Suprapubic skin (tissue), 3 donors: ENCODE measurements at regions not wholly inside any gene's neighbourhood (a gene's known extent, or its start where the extent isn't known, plus 50 kb on each side); places are given as distances from the start of the nearest gene placed in this dataset.

ENCODE experiments used
- POLR2A ChIP-seq, 2 donors: fragments of 450-650 bp; IDR thresholded peaks; one replicate each; pipeline ENCODE4 v1.6.1; 2017; ENCODE audit warnings: antibody characterized with exemption in 2 of 2, mild to moderate bottlenecking in 2 of 2, moderate library complexity in 2 of 2
- TF ChIP-seq, protein P1 (sequence below), 2 donors: fragments of 200-600 bp in 1 of 2; fragments of 450-650 bp in 1 of 2; sonication (generic) in 1 of 2; IDR thresholded peaks; one replicate each; pipeline ENCODE4 v1.5.1; 2016 to 2019; ENCODE audit warnings: antibody characterized with exemption in 2 of 2, mild to moderate bottlenecking in 1 of 2, moderate library complexity in 1 of 2

DNA sequence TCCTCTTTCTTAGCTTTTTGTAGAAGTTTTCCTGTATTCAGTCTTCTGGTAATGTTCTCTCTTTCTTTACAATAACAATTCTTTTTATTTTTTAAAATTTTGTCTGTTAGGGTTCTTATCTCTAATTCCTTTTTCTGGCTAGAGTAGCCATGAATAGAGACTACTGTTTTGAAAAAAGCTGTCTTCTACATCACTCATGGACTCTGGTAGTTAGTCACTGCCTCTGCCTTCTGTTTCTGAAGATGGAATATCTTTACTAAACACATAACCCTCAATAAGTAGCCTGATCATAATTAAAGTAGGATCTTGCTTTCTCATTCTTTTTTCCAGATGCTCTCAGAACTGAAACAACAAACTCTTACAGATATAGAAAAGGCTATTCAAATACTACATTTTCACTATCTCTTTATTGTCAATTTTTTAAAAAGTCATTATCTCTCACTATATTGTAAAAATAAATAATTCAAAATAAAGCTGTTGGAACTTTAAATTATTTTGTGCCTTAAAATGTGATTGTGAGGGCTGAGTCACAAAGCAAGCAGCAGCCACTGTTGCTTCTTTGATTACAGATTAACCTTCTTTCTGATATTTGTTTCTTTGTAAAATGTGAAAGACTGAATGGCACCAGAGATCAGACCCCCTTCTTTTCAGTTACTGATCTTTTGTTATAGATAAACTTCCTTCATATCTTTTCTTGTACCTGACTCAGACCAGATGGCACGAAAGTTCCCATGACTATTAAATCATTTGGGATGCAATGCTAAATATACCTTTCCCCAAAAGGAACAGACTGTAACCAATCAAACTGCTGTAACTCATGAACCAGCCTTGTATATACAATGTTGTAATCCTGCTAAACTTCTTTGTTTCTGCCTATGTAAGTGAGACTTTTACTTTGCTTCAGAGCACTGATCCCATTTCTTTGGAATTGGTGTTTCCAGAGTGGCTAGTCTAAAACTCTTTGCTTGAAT, 1159.5 kb downstream of the IGSF11 start:
- TF ChIP-seq, protein P1, sequence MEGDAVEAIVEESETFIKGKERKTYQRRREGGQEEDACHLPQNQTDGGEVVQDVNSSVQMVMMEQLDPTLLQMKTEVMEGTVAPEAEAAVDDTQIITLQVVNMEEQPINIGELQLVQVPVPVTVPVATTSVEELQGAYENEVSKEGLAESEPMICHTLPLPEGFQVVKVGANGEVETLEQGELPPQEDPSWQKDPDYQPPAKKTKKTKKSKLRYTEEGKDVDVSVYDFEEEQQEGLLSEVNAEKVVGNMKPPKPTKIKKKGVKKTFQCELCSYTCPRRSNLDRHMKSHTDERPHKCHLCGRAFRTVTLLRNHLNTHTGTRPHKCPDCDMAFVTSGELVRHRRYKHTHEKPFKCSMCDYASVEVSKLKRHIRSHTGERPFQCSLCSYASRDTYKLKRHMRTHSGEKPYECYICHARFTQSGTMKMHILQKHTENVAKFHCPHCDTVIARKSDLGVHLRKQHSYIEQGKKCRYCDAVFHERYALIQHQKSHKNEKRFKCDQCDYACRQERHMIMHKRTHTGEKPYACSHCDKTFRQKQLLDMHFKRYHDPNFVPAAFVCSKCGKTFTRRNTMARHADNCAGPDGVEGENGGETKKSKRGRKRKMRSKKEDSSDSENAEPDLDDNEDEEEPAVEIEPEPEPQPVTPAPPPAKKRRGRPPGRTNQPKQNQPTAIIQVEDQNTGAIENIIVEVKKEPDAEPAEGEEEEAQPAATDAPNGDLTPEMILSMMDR (IDR thresholded peaks at IDR 0.05): no peak
- TF ChIP-seq POLR2A (IDR thresholded peaks at IDR 0.05): no peak
